Lower leg skin (tissue), 3 donors: ENCODE measurements at regions not wholly inside any gene's neighbourhood (a gene's known extent, or its start where the extent isn't known, plus 50 kb on each side); places are given as distances from the start of the nearest gene placed in this dataset.
"Not testable (repeated sequence)": the region's sequence is repeated elsewhere in the genome, so short reads cannot be mapped to it uniquely, and the experiment has no call there.

Experiments
- POLR2A ChIP-seq, 2 donors: fragments of 450-650 bp; IDR thresholded peaks; one replicate each; pipeline ENCODE4 v1.6.1; 2016 to 2017; ENCODE audit warnings: antibody characterized with exemption in 2 of 2, mild to moderate bottlenecking in 1 of 2, moderate library complexity in 1 of 2
- TF ChIP-seq, protein P1 (sequence below), 3 donors: fragments of 450-650 bp; IDR thresholded peaks; one replicate each; pipeline ENCODE4 v1.5.1; 2016; ENCODE audit warnings: antibody characterized with exemption in 3 of 3, mild to moderate bottlenecking in 3 of 3, moderate library complexity in 2 of 3

DNA sequence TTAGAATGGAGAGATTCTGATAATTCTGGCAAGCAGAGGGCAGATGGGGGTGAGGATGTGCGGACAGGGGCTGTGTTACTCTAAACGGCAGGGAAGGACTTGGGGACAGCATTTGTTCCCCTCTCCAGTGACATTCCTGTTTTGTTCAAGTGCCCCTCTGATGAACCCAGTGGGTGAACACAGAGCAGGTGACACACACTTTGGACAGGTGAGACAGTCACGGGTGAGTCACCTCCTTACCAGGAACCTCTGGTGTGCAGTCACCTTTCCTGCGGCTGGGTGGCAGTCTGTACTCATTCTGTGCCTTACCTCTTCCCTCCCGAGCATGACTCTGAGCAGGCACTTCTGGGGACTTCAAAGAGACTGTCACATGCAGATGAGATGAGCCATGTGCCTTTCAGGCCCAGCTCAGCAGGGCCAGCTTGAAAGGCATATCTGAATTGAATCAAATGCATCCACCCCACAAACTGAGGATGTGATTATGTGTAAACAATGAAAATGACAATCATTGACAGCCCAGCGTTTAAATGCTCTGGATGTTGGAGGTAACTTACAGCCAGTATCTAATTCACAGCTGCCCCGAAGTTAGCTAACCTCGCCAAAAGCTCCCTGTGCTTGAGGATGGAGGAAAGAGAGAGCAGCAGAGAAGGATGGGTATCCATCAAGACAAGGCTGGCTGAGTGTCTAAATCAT lies 362.4 kb downstream of the BCL2L11 start:
- TF ChIP-seq, protein P1, sequence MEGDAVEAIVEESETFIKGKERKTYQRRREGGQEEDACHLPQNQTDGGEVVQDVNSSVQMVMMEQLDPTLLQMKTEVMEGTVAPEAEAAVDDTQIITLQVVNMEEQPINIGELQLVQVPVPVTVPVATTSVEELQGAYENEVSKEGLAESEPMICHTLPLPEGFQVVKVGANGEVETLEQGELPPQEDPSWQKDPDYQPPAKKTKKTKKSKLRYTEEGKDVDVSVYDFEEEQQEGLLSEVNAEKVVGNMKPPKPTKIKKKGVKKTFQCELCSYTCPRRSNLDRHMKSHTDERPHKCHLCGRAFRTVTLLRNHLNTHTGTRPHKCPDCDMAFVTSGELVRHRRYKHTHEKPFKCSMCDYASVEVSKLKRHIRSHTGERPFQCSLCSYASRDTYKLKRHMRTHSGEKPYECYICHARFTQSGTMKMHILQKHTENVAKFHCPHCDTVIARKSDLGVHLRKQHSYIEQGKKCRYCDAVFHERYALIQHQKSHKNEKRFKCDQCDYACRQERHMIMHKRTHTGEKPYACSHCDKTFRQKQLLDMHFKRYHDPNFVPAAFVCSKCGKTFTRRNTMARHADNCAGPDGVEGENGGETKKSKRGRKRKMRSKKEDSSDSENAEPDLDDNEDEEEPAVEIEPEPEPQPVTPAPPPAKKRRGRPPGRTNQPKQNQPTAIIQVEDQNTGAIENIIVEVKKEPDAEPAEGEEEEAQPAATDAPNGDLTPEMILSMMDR (IDR thresholded peaks at IDR 0.05) = not testable (repeated sequence)
- TF ChIP-seq POLR2A (IDR thresholded peaks at IDR 0.05) = not testable (repeated sequence)
